Glomerular visceral epithelial cell (primary cell): ENCODE measurements at regions not wholly inside any gene's neighbourhood (a gene's known extent, or its start where the extent isn't known, plus 50 kb on each side); places are given as distances from the start of the nearest gene placed in this dataset.
"Not testable (repeated sequence)": the region's sequence is repeated elsewhere in the genome, so short reads cannot be mapped to it uniquely, and the experiment has no call there.

ENCODE experiments used
- DNase-seq: peaks from one replicate; pipeline ENCODE4 v3.0.0-alpha.2; 2016; ENCODE audit errors: extremely low spot score

GRCh38 chr2:48220501-48220900 is 94.0 kb upstream of the FOXN2 start:
- DNase-seq = no peak

GRCh38 chr2:48221846-48222516 is 92.5 kb upstream of the FOXN2 start:
- no peak for DNase-seq

GRCh38 chr2:48227617-48228344 is 86.7 kb upstream of the FOXN2 start:
- no peak for DNase-seq

GRCh38 chr2:48228345-48228684 is 86.2 kb upstream of the FOXN2 start:
- DNase-seq = no peak

- DNase-seq = no peak
Measured at GRCh38 chr2:48229063-48229462, 85.4 kb upstream of the FOXN2 start.

- DNase-seq = no peak
Measured at GRCh38 chr2:48230834-48231233, 83.6 kb upstream of the FOXN2 start.

- no peak for DNase-seq
Measured at GRCh38 chr2:48232351-48232750, 82.1 kb upstream of the FOXN2 start.

GRCh38 chr2:48233005-48233404 is 81.5 kb upstream of the FOXN2 start:
- DNase-seq = no peak

GRCh38 chr2:48233824-48234223 is 80.7 kb upstream of the FOXN2 start:
- DNase-seq = not testable (repeated sequence)

GRCh38 chr2:48235076-48235475 is 79.4 kb upstream of the FOXN2 start:
- DNase-seq = no peak

- DNase-seq = no peak
Measured at GRCh38 chr2:48238381-48238780, 76.1 kb upstream of the FOXN2 start.

GRCh38 chr2:48240912-48241311 is 73.6 kb upstream of the FOXN2 start:
- DNase-seq = no peak

- no peak for DNase-seq
Measured at GRCh38 chr2:48247206-48247605, 67.3 kb upstream of the FOXN2 start.

- peak; percentile 73 for DNase-seq
Measured at GRCh38 chr2:48248251-48248933, 66.1 kb upstream of the FOXN2 start.

- peak; percentile 1 for DNase-seq
Measured at GRCh38 chr2:48249025-48249424, 65.5 kb upstream of the FOXN2 start.

- DNase-seq = no peak
Measured at GRCh38 chr2:48249631-48250473, 64.6 kb upstream of the FOXN2 start.

- no peak for DNase-seq
Measured at GRCh38 chr2:48250474-48250844, 64.0 kb upstream of the FOXN2 start.

- no peak for DNase-seq
Measured at GRCh38 chr2:48250943-48251342, 63.5 kb upstream of the FOXN2 start.

GRCh38 chr2:48251437-48252148 is 62.9 kb upstream of the FOXN2 start:
- no peak for DNase-seq

GRCh38 chr2:48253301-48253700 is 61.2 kb upstream of the FOXN2 start:
- no peak for DNase-seq

- DNase-seq = no peak
Measured at GRCh38 chr2:48254839-48255238, 59.6 kb upstream of the FOXN2 start.

GRCh38 chr2:48257456-48257855 is 57.0 kb upstream of the FOXN2 start:
- no peak for DNase-seq
